ENCODE measurements at regions not wholly inside any gene's neighbourhood (a gene's known extent, or its start where the extent isn't known, plus 50 kb on each side); places are given as distances from the start of the nearest gene placed in this dataset.

GRCh38 chr2:107556038-107556627 lies 270.6 kb upstream of the RGPD4 start:
- TF ChIP-seq CTCF (IDR thresholded peaks at IDR 0.05): no peak
- no peak for TF ChIP-seq POLR2A (IDR thresholded peaks at IDR 0.05)

All from uterus (tissue), 2 donors.